Thymus (tissue), 11 donors: ENCODE measurements at regions not wholly inside any gene's neighbourhood (a gene's known extent, or its start where the extent isn't known, plus 50 kb on each side); places are given as distances from the start of the nearest gene placed in this dataset.
A peak's percentile ranks its signal among the peaks of the same experiment; 100 is the strongest.

Source experiments
- DNase-seq, 9 donors: peaks; one replicate each; pipeline ENCODE4 v3.0.0-alpha.2; 2013; ENCODE audit warnings: low spot score in 9 of 9, low read depth in 6 of 9, missing footprints in 1 of 9
- H3K27ac ChIP-seq, 2 donors: one replicate each; pipeline ENCODE4 v1.5.1; 2013; ENCODE audit warnings: control low read depth in 1 of 2, low read depth in 1 of 2, low read length in 1 of 2, mild to moderate bottlenecking in 1 of 2, moderate library complexity in 1 of 2
- H3K27me3 ChIP-seq, 2 donors: one replicate each; pipeline ENCODE4 v1.5.1; 2013; ENCODE audit warnings: low read length in 1 of 2; ENCODE audit not compliant: control insufficient read depth in 2 of 2, insufficient read depth in 1 of 2
- H3K36me3 ChIP-seq, 2 donors: one replicate each; pipeline ENCODE4 v1.5.1; 2013; ENCODE audit warnings: low read length in 1 of 2, mild to moderate bottlenecking in 1 of 2, moderate library complexity in 1 of 2; ENCODE audit not compliant: control insufficient read depth in 2 of 2, insufficient read depth in 2 of 2
- H3K4me1 ChIP-seq, 2 donors: one replicate each; pipeline ENCODE4 v1.5.1; 2013; ENCODE audit warnings: low read length in 2 of 2; ENCODE audit not compliant: control insufficient read depth in 2 of 2, insufficient read depth in 2 of 2
- H3K4me3 ChIP-seq, 2 donors: one replicate each; pipeline ENCODE4 v1.5.1; 2013; ENCODE audit warnings: low read length in 2 of 2, control low read depth in 1 of 2, mild to moderate bottlenecking in 1 of 2
- H3K9me3 ChIP-seq, 2 donors: one replicate each; pipeline ENCODE4 v1.5.1; 2013; ENCODE audit warnings: low read length in 1 of 2, mild to moderate bottlenecking in 1 of 2; ENCODE audit not compliant: control insufficient read depth in 2 of 2, insufficient read depth in 1 of 2
- WGBS: extraction: QIAGEN DNeasy Blood & Tissue Kit; methylation state at CpG from one replicate; pipeline ENCODE4 v1.1.7; 2013; 5-methylcytosine and 5-hydroxymethylcytosine counted together
- donor health status: healthy.

DNA sequence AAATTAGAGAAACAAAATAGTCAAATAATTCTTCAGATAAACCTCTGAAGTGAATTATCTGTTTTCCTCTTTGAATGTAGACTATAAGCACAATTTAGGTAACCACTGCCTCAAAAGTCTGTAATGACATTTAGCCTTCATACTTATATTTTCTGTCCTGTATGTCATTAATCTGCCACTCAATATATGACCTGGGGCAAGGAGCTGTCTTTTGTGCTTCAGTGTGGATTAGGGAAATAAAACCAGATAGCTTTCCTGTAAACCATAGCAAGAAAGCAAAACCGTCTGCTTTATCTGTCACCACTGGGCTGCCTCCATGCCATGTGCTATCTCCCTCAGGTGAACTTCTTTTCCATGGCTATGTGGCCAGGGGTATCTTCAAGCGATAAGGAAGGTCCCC is 606.6 kb upstream of the C9orf72 start:
- no peak for DNase-seq
- H3K9me3 ChIP-seq = no peaks in the 10 kb centered on the region
- no peaks in the 10 kb centered on the region for H3K27me3 ChIP-seq
- 87% methylated on average over 2 of the region's 2 CpGs for WGBS
- no peaks in the 10 kb centered on the region for H3K36me3 ChIP-seq
- no peaks in the 10 kb centered on the region for H3K4me1 ChIP-seq
- no peak overlapping the region for H3K4me3 ChIP-seq
- H3K27ac ChIP-seq = no peak overlapping the region

DNA sequence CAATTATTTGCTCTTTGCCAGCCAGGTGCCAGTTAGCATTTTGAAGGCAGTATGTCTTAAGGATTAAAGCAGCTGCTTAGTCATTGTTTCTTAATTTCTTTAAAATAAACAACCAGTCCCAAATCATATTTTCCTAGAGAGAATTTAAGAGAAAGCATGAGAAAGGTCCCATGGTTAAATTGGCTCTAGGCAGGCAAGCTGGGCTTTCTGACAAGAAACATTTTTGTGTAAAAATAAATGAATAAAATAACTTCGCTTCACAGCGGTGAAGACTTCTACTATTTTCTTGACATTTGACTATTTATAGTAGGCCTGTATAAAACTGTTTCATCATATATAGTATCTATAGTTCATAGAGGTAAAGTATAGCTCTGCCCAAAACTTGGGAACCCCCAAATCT is 617.7 kb upstream of the C9orf72 start:
- WGBS = 96% methylated on average over 2 of the region's 2 CpGs
- Histone ChIP-seq H3K4me1 (no peaks in the 10 kb centered on the region), H3K36me3 (no peaks in the 10 kb centered on the region), H3K9me3 (peaks cover 3% of the 10 kb centered on the region in 2 donors), H3K4me3 (no peak overlapping the region), H3K27ac (no peak overlapping the region), H3K27me3 (no peaks in the 10 kb centered on the region)
- DNase-seq = no peak

DNA sequence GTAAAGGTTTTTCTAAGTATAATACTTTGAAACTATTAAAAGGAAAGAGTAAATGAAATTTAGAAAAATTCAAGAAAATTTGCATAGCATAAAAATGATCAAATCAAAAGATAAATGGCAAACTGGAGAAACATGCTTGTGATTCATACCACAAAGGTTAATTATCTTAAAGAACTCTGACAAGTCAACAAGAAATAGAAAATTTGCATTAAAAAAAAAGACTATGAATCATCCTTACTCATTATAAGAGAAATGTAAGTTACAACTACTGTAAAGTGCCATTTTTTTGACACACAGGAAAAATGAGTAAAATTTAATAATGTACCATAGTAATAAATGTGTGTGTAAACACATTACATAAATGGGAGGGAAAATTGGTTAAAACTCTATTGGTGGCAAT is 624.4 kb upstream of the C9orf72 start:
- Histone ChIP-seq H3K9me3 (no peaks in the 10 kb centered on the region), H3K27me3 (no peaks in the 10 kb centered on the region), H3K4me3 (no peak overlapping the region), H3K4me1 (no peaks in the 10 kb centered on the region), H3K36me3 (no peaks in the 10 kb centered on the region), H3K27ac (no peak overlapping the region)
- no peak for DNase-seq

DNA sequence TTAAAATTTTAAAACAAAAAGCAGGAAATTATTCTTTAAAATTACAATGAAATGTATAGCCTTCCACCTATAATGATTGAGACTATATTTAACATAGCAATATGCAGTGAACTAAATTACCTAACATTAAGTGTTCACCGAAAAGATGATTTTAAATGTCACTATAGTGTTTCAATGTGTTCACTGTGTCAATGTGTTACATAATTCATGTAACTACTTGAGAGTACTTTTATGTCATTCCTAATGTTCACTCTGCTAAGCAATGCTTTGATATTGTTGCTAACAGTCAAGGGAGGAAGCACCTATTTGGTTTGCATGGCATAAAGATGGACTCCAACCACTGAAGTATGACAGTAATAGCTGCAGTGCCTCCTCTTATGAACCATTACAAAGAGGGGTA is 629.8 kb upstream of the C9orf72 start:
- Histone ChIP-seq H3K4me1 (no peaks in the 10 kb centered on the region), H3K4me3 (no peak overlapping the region), H3K27me3 (no peaks in the 10 kb centered on the region), H3K27ac (no peak overlapping the region), H3K36me3 (no peaks in the 10 kb centered on the region), H3K9me3 (no peaks in the 10 kb centered on the region)
- no peak for DNase-seq
- WGBS = 98% methylated on average over 1 of the region's 1 CpG

DNA sequence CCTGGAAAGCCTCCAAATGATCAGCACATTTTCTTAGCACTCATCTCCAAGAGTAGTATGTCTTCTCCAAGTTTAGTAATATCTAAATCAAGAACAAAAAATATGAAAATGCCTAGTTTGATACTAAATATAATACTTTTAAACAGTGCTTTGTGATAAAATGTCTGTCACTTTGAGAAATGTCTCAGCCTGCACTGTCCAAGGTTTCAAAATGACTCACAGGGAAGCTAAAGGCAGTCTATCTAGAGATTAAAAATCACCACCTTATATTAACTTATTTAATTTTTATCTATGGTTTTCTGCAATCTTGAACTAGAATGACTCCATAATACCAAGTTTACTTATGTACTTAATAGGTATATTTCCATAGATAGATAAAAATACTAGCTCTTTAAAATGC is 633.0 kb upstream of the C9orf72 start:
- no peaks in the 10 kb centered on the region for H3K36me3 ChIP-seq
- no peak overlapping the region for H3K27ac ChIP-seq
- no peak overlapping the region for H3K4me3 ChIP-seq
- no peaks in the 10 kb centered on the region for H3K27me3 ChIP-seq
- no peak for DNase-seq
- no peaks in the 10 kb centered on the region for H3K4me1 ChIP-seq
- no peaks in the 10 kb centered on the region for H3K9me3 ChIP-seq

DNA sequence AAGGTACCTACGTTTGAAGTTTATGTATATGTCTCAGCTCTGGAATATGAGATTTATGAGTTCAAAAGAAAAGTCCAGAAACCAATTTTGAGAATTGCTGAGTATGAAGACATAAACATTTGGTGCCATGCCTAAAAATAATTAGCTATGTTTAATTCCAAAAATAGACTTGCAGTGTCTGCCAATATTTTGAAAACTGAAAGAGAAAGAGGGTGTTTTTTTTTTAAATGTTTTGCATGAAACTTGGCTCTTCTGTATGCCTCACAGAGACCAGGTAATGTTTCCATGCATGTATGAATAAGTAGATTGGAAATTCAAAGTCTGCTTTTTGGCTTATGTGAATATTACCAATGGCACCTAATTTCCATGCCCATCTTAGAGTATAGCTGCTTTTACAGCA is 634.4 kb upstream of the C9orf72 start:
- Histone ChIP-seq H3K9me3 (no peaks in the 10 kb centered on the region), H3K4me3 (no peak overlapping the region), H3K4me1 (no peaks in the 10 kb centered on the region), H3K27me3 (no peaks in the 10 kb centered on the region), H3K36me3 (no peaks in the 10 kb centered on the region), H3K27ac (no peak overlapping the region)
- 64% methylated on average over 1 of the region's 1 CpG for WGBS
- DNase-seq = no peak

DNA sequence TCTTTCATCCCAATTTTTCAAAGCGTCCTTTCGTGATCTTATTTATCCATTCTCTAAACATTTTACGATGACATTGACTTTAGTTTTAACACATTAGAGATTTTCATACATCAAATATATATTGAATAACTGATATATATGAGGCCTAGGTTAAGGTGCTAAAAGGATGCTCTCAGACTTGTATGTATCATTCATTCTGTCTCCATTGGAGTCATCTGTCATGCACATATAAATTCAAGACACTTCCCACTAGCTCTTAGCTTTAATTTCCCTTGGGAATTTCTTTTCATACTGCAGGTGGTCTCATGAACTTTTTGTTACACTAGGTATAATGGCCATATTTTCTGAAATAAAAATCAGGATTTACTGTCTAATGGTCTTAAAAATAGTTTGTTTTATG is 635.8 kb upstream of the C9orf72 start:
- Histone ChIP-seq H3K9me3 (no peaks in the 10 kb centered on the region), H3K27ac (no peak overlapping the region), H3K4me1 (no peaks in the 10 kb centered on the region), H3K36me3 (no peaks in the 10 kb centered on the region), H3K4me3 (no peak overlapping the region), H3K27me3 (no peaks in the 10 kb centered on the region)
- WGBS = 98% methylated on average over 3 of the region's 3 CpGs
- no peak for DNase-seq

DNA sequence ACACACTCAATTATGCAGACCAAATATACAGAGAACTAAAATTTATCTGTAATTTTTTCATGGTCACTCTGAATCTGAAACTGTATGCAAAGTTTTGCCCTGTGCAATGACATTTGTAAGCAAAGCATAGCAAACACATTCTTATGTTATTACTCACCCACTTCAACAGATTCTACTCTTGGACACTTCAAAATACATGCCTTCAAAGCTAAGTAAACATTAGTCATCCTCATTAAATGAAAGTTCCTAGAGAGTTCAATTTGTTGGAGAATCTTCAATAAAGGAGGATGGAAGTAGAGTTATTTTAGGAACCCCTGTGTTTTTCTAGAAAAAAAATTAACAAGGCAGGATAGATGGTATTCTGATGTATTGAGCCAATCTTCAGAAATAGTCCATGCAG is 639.7 kb upstream of the C9orf72 start:
- no peaks in the 10 kb centered on the region for H3K9me3 ChIP-seq
- no peak for DNase-seq
- H3K4me1 ChIP-seq = no peaks in the 10 kb centered on the region

DNA sequence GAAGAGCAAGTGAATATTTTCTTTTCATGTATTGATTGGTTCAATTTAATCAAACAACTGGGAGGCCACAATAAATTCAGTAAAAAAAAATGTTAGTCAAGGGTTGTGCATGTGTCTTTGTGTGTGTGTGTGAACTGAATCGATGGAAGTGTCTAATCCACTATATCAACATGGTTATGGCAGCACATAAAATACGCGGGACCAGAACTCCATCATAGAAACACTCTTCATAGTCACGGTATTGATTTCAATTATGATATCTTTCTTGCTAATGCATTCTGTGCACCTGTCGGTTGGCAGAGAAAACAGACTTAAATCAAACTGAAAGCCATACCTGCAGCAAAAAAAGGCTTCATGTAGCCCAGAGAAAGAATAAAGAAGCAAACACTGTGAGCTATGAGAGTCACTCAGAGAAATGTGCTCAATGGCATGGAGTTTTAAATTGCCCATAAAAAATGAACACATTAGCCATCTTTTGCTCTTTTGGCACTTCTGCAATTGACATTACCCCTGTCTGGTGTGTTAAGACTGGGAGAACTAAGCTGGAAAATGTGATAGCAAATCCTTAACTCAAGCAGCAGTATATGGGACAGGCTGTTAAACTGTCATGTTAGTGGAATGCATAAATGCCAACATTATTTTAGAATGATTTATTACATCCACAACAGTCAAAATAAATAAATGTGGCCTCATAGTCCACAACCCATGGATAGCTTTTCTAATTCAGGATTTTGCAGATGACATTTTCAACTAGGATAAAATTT is 642.4 kb upstream of the C9orf72 start:
- DNase-seq = peak in 1 of 9 donors; percentile 1
- no peaks in the 10 kb centered on the region for H3K9me3 ChIP-seq
- H3K27me3 ChIP-seq = no peaks in the 10 kb centered on the region
- H3K4me1 ChIP-seq = no peaks in the 10 kb centered on the region
- H3K4me3 ChIP-seq = no peak overlapping the region
- H3K27ac ChIP-seq = no peak overlapping the region
- no peaks in the 10 kb centered on the region for H3K36me3 ChIP-seq
- 95% methylated on average over 5 of the region's 5 CpGs for WGBS

More for the DNA sequence above, 639.7 kb upstream of the C9orf72 start:
- no peak overlapping the region for H3K27ac ChIP-seq
- H3K4me3 ChIP-seq = no peak overlapping the region
- no peaks in the 10 kb centered on the region for H3K36me3 ChIP-seq
- H3K27me3 ChIP-seq = no peaks in the 10 kb centered on the region

DNA sequence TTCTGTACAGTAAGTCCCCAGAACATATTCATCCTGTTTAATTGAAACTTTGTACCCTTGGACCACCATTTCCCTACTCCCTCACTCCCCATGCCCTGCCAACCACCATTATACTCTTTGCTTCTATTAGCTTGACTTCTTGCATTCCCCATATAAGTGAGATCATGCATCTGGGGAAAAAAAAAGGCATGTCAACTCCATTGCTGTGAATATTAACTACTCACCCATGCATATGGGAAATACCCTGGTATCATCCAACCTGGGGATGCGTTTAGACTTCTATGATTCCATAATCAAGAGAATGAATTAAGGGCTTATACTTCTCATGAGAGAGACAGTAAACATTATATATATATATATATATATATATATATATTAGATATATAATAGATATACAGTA is 659.4 kb upstream of the C9orf72 start:
- Histone ChIP-seq H3K36me3 (no peaks in the 10 kb centered on the region), H3K27me3 (no peaks in the 10 kb centered on the region), H3K27ac (no peak overlapping the region), H3K4me1 (no peaks in the 10 kb centered on the region), H3K4me3 (no peak overlapping the region), H3K9me3 (no peaks in the 10 kb centered on the region)
- 99% methylated on average over 1 of the region's 1 CpG for WGBS
- no peak for DNase-seq
